NOMO-1 treated with dmso at 0.1 percent for 144 hours (cell line): ENCODE measurements at regions not wholly inside any gene's neighbourhood (a gene's known extent, or its start where the extent isn't known, plus 50 kb on each side); places are given as distances from the start of the nearest gene placed in this dataset.

Experiments used
- DNase-seq: peaks from one replicate; lab custom pipeline; 2025; ENCODE audit not compliant: unreplicated experiment; lab: John Stamatoyannopoulos, UW

DNA sequence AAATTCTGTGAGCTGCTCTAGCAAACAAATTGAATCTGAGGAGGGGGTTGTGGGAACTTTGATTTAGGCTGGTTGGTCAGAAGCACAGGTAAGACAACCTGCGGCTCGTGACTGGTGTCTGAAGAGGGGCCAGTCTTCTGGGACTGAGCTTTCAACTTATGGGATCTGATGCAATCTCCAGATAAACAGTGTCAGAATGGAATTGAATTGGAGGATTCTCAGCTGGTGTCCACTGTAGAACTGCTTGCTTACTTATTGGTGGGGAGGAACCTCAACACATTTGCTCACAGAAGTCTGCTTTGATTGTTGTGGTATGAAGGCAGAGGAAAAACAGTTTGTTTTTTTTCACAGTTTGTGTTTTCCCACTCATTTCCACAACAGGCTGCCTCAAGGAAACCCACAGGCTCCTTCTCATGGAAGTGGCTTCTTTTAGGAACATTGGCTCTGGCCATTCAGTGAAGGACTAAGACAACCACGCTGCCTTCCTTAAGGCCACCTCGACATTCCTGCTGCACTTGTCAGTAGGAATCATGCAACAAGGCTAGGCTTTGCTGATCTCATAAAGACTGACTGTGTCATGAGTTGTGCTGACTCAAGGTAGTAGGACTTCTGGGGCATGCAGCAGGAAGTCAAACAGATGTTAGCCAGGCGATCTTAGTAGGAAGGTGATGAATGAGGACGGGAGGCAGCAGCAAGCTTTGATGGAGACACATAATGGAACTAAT lies 104.7 kb downstream of the TSN start:
- DNase-seq: no peak

DNA sequence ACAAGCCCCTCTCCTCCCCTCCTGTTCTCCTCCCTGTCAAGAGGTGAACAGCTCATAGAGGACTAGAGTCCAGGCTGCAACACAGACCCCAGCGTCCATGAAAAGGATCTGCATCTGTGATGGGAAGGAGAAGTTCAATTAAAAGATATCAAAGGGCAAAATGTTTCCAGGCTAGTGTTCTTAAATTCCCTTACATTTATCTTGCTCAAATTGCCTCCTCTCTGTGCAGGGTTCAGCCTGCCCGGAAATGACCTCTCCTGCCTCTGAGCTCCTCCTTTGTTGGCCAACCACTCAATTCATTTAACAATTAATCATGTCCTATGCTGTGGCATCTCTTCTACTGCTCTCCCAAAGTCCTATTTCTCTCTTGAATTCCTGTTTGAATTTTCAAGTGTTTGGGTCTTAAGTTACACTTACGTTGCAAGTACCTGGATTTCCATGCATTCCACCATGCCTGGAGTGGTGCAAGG lies 105.3 kb downstream of the TSN start:
- DNase-seq: no peak

GRCh38 chr2:121862286-121862685 lies 106.8 kb downstream of the TSN start:
- no peak for DNase-seq

GRCh38 chr2:121865914-121866313 lies 110.5 kb downstream of the TSN start:
- no peak for DNase-seq

GRCh38 chr2:121866789-121867188 lies 111.3 kb downstream of the TSN start:
- DNase-seq: no peak

- DNase-seq: no peak
These were observed 113.2 kb downstream of the TSN start for GRCh38 chr2:121868652-121869051.

- no peak for DNase-seq
These were observed 113.9 kb downstream of the TSN start for GRCh38 chr2:121869363-121869762.

DNA sequence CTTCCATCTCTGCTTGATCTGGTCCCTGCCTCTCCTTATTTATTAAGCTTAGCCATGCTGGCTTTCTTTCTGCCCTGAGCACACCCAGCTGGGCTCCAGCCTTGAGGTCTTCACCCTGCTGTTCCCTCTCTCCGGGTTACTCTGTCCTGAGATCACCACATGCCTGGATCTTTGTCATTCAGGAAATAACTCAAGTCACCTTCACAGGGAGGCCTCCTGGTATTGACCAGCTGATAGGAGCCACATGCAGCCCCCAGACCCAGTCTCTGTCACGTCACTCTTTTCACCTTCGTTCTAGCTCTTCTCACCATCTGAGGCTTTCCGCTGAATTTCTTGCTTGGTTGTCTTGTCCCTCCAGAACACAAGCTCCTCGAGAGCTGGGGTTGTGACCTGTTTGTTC lies 114.4 kb downstream of the TSN start:
- DNase-seq: no peak

- no peak for DNase-seq
These were observed 117.2 kb downstream of the TSN start for GRCh38 chr2:121872651-121873050.

- no peak for DNase-seq
These were observed 118.4 kb downstream of the TSN start for GRCh38 chr2:121873864-121874263.

DNA sequence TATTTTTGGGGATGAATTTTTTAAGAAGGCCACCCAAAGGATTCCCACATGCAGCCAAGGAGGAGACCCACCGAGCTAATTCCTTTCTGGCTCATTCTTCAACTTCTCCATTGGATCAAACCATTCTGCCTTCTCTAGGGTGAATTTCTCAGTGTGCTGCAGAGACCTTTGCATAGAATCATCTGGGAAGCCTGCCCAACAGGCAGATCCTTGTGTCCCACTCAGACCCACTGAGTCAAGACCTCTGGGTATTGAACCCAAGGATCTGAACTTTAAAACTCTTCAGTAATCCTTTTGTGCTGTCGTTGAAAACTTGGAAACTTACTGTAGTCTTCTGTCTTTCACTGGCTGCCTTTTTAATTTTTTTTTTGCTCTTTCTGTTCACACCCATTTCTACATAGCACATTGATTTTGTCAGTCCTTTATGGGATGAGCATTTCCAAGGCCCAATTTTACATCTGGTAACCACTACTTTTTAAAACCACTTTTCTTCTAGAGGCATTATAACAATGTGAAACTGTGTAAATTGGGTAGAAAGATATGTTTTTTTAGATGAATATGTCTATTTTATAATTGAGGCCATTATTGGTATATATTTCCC lies 120.2 kb downstream of the TSN start:
- DNase-seq: no peak

DNA sequence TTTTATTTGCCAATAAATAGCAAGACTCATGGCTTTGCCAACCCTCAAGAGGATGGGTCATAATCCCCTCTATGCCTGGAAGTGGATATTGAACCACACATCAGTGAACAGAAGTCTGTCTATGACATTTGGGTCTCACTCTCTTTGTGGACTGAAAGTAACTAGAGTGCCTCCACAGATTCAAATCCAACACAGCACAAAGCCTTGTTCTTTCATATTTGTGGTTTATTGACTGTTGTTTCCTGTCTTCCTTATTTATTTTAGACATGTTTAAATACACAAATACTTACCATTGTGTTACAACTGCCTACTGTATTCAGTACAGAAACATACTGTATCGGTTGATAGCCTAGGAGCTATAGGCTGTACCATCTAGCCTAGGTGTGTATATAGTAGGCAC lies 121.9 kb downstream of the TSN start:
- DNase-seq: no peak

- no peak for DNase-seq
These were observed 124.8 kb downstream of the TSN start for GRCh38 chr2:121880283-121880682.

DNA sequence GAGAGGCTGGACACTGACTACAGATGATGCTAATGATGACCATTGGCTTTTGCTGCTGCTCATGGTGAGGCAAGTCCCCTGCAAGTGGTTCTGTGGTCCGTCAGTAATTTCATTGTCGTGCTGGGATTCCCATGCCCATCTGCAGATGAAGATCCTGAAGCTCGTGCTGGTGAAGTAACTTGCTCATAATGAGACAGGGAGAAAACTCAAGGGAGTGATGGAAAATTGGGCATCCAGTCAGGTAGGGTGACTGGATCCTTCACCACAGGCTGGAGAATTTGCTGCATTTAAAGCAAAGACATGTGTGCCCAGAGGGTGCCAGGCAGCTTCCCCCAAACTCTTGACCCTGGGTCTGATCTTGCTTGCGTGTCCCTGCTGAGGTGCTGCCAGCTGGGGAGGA lies 125.6 kb downstream of the TSN start:
- DNase-seq: no peak

GRCh38 chr2:121881950-121882349 lies 126.5 kb downstream of the TSN start:
- no peak for DNase-seq

GRCh38 chr2:121884078-121884477 lies 128.6 kb downstream of the TSN start:
- DNase-seq: no peak

DNA sequence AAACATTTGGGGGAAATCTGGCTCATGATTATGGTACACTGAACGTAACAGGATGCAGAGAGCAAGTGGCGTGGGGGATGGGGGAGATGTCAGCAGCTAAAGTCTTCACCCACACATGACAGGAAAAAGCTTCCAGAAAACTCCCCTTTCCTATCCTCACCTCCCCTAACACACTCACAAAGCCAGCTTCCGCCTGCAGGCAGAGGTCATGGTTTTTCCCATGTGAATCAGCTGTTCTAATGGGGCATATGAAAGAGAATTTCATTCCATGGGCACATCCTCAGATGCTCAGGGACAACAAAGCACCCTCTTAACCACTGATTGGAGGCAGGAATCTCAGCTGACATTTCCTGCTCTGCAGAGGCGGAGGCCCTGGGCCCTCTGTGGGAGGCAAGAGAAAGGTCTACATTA lies 129.1 kb downstream of the TSN start:
- no peak for DNase-seq

DNA sequence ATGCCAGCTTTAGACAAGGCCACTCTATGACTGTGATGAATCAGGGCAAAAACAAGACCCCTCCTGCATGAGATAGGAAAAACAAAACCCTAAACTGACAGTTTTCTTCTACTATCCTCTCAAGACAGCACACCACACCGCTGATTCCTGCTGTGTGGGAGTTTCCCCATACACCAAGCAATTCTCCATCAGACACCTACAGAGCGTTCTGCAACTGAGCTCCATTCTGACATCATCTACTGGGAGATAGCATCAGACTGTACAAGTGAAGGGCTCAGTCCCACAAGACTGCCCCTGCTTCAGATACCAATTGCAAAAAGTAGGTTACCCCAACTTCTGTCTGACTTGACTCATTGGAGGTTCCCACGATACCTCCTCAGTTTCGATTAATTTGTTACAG lies 130.6 kb downstream of the TSN start:
- DNase-seq: no peak

DNA sequence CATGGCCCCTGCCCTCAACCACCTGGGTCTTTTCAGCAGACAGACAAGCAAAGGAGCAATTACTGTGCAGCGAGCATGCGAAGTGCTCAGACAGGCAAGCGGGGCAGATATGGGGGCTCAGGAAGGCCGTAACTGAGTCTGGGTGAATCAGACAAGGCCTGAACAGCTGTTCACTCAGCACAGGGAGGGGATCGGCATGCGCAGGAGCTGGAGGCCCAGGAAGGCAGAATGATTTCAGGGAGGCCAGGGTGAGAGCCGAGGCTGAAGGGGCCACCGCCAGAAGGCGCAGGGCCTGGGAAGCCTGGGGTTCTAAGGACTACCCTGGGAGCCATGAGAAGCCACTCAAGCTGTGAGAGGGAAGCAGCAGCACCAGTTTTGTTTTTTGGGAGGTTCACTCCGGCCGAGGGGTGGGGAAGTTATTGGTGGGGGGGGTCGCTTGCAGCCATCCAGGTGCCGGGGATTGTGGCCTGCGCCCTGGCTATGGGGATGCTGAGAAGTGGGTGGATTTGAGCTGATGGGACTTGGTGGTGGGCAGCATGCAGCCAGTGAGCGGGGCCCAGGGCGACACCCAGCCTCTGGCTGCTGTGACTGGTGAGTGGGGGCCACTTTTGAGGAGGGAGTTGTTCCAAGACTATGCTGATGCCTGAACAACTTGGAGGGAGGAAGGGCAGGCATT lies 132.2 kb downstream of the TSN start:
- no peak for DNase-seq

DNA sequence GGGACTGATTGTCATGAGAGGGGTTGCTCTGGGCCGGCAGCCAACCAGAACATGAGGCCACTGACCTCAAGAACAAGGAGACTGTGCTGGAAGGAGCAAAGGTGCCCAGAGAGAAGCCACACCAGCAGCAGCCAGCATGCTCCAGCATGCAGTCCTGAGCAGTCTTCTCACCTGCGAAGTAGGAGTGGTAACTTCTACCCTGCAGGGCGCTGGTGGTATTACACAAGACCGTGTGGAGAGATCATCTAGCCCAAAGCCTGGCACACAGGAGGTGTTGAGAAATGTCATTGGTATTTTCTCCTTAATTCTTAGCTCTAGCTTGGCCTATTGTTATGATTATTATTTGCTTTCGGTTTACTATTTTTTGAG lies 132.7 kb downstream of the TSN start:
- DNase-seq: no peak

DNA sequence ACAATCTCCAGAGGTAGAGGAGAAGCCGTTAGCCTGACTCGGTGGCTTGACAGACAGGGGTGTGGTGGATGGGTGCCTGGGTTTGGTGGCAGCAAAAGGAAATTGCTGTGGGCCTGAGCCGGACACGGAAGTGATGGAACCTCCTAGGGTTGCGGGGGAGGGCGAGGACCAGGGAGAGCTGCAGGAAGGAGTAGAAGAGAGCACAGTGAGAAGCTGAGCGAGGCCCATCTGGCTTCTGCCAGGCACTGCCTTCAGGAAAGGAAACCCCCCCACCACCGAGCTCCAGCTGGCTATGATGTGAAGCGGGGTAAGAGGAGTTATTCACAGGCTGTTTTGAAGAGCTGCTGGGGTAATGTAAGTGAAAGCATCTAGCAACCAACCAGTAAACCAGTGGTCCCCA lies 134.6 kb downstream of the TSN start:
- no peak for DNase-seq
